ENCODE measurements at regions not wholly inside any gene's neighbourhood (a gene's known extent, or its start where the extent isn't known, plus 50 kb on each side); places are given as distances from the start of the nearest gene placed in this dataset.
A peak's percentile ranks its signal among the peaks of the same experiment; 100 is the strongest.
"Not testable (repeated sequence)": the region's sequence is repeated elsewhere in the genome, so short reads cannot be mapped to it uniquely, and the experiment has no call there.

DNA sequence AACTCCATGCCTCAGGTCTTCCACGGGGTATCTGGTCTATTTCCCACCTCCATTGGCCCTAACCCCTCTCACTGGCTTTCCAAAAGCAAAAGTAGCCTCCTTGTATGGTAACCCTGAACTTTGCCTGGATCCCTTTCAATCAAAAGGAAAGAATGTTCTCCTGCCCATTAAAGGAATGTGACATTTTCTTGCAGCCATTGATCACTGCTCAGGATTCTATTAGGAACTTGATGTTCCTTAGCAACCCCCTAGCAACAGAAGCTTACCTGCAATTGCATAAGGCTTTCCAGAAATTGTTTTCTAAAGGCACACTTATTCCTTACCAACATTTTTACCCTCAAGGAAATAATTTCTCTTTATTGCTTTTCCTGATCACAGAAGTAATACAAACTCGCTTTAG, 91.4 kb upstream of the AGAP1 start:
- no peak for DNase-seq

DNA sequence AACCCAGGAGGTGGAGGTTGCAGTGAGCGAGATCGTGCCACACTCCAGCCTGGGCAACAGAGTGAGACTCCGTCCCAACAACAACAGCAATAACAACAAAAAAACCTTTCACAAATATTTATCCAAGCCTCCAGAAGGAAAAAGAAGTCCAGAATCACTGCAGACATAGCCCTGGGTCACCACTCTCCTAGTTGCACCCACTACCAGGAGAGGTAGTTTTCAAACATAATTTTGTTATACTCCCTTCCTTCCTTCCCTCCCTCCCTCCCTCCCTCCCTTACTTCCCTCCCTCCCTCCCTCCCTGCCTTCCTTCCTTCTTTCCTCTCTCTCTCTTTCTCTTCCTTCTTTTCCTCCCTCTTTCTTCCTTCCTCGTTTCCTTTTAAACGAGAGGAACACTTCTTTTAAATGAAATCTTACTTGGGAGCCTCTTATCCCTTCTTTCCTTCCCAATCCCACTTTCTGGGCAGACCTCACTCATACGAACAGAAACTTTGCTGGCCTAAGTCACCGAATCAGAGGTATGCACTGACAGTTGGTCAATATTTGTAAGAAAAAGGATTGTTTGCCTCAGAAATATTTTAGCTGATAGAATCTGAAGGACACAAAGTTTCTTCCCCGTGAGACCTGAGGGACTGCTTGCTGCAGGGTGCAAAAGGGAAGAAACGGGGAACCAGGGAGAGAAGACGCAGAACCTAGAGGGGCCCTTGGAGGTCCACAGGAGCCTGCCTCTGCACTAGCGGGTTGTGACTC, 88.1 kb upstream of the AGAP1 start:
- no peak for DNase-seq

DNA sequence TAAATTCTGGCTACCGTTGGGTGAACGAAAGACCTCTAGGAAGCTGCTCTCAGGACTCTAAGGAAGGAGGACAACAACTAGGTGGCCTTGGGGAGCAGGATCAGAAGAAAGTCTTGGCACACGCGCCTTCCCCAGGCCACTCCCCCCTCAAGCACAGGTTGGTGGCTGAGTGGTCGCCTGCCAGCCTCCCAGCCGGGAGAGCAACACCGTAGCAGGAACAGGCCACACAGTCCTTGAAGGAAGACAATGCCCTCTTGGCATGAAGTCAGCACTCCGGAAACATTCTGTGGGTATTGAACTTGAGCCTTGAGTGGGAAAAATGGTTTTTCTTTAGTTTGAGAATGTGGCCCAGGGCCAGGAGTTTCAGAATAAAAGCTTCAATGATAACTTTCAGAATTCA, 87.4 kb upstream of the AGAP1 start:
- DNase-seq, result no peak

DNA sequence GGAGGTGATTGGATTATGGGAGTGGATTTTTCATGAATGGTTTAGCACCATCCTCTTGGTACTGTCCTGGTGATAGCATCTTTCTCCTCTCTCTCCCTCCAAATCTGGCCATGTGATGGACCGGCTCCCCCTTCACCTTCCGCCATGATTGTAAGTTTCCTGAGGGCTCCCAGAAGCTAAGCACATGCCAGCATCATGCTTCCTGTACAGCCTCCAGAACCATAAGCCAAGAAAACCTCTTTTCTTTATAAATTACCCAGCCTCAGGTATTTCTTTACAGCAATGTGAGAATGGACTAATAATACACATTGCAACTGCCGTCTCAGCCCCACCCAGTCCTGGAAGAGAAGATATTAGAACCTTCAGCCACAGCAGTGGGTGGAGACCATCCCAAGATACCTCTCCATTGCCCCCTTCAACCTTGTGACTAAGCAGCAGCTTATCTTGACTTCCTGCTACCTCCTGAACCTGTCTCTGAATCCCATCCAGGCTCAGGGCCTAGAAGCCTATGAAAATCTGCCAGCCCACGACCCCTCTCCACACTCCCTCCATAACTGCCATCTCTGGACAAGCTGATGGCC, 81.8 kb upstream of the AGAP1 start:
- DNase-seq, result no peak

DNA sequence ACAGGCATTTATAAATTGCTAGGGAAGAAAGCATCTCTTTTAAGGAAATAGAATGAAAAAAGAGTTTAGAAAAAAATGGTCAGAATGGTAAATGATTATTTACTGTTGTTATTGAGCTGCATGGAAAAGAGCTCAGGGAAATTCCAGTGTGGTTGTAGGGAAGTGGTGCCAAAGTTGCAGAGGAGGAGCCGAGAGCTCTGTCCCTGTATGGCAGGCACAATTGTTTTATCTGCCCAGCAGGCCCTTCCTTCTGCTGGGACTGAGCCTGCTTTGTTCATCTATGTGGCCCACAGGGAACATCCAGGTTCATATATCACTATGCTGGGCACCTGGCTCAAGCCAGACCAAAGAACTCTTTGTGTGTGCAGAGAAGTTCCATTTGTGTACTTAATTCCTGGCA, 80.8 kb upstream of the AGAP1 start:
- peak in 1 of 14 donors; percentile 18 for DNase-seq

DNA sequence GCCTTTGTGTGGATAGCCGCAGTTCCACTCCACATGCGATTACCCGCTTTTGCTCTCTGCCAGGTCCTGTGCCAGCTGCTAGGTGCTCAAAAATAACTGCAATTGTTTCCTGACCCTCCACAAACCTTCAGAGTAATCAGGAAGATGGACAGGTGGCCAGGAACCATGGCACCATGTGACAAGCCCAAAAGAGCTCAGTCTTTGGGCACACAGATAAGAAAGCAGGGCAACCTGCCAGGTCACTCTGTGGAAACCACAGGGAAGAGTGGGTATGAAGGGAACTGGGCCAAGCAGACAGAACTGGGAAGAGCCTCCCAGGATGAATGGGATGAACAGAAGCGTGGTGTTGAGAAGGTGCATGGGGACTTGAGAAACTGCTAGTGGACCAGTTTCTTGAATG, 79.4 kb upstream of the AGAP1 start:
- DNase-seq, result peak in 4 of 14 donors; percentile 2 to 97 (median 44)

DNA sequence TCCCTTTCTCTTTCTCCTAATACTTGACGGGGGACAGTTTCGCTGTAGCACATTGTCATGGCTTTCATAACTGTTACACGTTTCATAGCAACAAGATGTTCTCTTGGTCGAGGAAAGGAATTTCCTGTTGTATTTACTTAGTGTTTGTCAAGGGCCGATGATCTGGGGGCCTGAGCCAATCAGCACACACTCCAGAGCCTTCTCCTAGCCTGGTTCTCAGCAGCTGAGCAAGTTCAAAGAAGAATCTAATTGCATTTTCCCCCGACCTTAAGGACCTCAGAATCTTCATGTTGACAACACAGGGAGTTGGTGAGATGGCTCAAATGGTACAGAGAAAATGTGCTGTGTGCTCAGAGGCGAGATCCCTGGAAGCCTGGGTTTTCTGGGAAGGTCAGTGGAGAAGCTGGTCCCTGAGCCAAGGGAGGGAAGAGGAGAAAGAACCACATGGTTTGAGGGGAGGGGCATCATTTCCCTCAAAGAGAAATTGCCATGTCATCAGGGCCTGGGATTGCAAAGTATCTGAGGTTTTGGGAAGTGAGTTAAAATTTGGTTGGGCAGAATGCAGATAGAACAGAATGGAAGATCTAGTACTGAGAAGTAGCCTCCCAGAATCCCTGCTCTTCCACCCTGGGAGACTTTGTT, 76.9 kb upstream of the AGAP1 start:
- DNase-seq, result no peak

DNA sequence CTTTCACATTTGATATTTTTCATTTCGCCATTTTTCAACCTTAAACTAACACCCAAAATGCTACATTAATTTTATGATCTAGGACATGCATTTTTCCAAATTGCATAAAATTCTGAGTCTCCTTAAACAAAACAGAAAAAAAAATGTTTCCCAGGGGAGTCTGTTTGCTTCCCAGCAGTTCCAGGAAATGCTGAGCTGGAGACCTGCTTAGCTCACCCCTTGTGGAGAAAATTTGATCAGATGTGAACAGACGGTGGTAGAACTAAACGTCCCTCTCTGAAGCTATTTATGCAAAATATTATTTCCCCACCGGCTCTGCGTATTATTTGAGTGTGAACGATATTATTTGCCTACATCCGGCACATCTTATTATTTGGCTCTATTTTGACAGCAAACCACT, 74.9 kb upstream of the AGAP1 start:
- DNase-seq, result no peak

DNA sequence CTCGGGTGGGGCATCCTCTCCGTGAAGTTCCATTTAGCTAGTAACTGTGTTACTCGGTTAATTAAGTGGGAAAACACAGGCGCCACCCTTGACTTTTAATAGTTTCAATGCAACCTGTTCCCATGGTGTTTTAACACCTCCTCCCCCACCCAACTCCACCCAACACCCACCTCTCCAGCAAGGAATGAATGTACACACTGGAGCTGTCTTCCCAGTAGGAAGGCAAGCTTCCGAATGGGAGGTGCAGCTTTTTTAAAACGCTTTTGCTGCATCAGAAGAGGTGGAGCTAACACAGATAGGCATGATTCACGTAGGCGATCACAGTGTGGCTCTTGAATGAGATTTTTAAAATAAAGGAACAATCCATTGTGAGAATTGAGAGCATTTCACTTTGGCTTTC, 73.8 kb upstream of the AGAP1 start:
- DNase-seq, result no peak

DNA sequence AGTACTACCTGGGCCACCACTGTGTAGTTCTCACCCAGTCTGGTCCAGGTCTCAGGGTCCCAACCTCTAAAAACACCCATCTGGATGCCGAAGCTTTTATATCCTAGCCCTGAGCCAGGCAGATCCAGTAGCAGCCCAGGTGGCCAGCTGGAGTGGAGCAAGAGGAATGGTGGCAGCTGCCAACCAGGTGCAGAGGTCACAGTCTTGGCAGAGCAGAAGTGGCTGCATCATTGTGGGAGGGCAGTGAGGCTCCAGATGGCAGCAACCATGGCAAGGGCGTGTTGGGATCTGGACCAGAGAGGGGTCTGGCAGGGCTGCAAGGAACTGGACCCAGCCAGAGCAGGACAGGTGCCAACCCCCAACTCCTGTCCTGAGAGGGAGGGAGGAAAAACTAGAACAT, 72.2 kb upstream of the AGAP1 start:
- no peak for DNase-seq

DNA sequence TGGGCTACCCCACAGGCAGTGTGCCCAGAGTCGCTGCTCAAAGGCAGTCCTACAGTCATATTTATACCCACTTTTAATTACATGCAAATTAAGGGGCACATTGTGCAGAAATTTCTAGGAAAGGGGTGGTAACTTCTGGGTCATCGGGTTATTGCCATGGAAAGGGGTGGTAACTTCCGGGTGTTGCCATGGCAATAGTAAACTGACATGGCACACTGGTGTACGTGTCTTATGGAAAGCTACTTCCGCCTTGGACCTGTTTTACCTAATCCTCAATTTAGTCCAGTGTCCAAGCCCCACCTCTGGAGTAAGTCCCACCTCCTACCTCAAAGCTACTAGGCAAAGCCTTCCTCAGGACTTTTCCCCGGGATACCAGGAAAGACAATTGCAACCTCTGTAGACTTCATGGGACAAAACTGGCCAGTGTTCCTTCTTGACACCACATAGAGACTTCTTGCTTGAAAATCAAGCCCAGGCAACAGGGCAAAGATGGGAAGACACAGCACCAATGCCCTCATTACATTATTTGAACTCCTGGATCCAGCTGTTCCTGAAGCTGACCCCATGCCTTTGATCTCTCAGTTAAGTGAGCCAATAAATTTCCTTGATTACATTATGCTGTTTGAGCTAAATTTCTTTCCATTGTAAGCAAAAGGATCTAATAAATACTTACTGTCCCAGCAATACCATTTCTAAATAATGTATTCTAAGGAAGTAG, 63.3 kb upstream of the AGAP1 start:
- DNase-seq, result no peak

DNA sequence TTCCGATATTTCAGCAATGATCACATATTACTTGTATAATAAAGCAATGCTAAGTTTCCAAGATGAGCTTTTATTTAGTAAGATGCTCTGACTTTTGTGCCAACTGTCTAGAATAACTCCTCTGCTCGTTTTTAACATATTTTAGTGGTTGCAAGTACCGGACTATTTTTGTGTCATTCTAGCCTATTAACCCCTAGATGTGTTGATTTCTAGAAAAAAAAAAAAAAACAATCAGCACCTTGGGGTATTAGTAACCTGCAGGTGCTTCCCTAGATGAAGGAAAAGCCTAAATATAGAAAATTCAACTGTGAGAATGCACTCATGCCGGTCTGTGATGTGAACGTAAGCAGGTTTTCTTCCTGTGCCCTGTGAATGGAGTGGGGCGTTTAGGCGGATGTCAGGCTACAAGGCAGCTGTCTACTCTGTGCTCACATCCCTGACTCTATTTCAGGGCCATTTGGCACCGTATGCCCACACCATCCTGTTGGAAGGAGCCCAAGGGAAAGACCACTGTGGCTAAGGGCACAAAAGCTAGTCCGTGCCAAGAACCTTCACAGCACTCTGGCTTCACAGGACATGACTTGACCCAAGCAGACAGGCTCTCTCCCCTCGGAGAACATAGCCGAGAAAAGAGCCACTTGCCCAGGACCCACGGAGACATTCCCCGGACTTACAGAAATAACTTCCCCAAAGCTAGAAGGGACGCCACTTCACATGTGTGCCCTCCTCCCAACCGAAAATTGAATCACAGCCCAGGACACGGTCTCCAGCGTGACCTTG, 60.9 kb upstream of the AGAP1 start:
- peak in 8 of 14 donors; percentile 5 to 63 (median 20) for DNase-seq

DNA sequence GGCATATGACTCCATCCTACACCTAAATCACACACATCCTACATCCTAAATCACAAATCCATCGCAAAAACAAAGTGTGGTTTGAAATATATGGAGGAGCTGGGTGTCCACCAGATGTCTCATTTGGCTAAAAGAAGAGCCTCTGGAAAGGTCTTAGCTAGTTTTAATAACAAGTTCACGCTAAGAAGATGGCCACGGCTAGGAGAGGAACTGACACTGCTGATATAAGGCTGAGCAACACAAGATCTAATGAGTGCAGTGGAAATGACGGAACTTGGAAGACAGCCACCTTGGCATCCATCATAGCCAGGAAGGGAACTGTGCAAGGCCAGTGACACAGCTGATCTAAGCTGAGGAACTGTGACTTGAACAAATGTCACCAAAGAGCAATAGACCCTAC, 60.0 kb upstream of the AGAP1 start:
- DNase-seq, result peak in 12 of 14 donors; percentile 3 to 89 (median 36)

DNA sequence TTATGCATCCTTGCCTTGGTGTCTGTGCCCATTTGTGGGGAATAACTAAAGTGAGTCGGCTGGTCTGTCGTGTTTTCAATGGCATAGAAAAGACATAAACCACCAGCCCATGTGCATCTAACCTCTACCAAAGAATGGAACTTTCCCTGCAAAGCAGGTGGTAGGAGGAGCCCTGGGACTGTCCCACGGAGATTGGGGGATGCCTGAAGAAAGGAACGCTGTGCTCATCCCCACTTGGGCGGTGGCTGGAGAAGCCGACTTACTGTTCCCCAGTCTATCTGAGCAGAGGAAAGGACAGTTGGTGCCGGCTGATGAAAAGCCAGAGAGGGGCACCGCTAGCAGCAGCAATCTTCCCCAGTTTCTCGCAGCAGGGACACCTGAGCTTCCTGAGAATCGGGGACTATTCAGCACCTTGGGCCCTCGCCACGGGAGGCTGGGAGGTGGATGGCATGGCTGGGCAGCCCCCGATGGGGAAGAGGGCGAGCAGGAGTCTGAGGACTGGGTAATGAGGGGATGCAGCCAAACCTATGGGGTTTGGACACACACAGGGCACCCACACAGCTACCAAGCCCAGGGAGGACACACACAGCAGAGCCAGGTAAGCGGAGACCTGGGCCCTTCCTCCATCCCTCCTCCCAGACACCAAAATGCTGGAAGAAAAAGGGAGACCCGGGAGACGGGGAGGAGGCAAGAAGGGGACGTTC, 53.7 kb upstream of the AGAP1 start:
- DNase-seq, result no peak

DNA sequence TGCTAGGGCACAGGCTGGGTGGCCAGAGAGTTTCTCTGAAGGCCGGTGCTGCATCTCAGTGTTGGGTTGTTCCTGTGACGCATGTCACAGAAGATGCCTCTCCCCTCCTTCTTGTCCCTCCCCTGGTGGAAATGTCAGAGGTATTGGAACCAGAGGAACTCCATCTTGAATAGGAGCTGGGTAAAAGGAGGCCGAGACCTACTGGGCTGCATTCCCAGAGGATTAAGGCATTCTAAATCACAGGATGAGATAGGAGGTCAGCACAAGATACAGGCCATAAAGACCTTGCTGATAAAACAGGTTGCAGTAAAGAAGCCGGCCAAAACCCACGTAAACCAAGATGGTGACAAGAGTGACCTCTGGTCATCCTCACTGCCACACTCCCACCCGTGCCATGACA, 50.3 kb upstream of the AGAP1 start:
- DNase-seq, result not testable (repeated sequence)

Measured in C1 segment of cervical spinal cord (tissue), 14 donors.